GM19238 (cell line): ENCODE measurements at regions not wholly inside any gene's neighbourhood (a gene's known extent, or its start where the extent isn't known, plus 50 kb on each side); places are given as distances from the start of the nearest gene placed in this dataset.
A peak's percentile ranks its signal among the peaks of the same experiment; 100 is the strongest.
"Not testable (repeated sequence)": the region's sequence is repeated elsewhere in the genome, so short reads cannot be mapped to it uniquely, and the experiment has no call there.

Experiments
- DNase-seq: peaks from one replicate; pipeline ENCODE4 v3.0.0; 2011; ENCODE audit warnings: low spot score; ENCODE audit not compliant: insufficient read length

- no peak for DNase-seq
Measured at GRCh38 chr3:3902161-3902560, 102.9 kb downstream of the LRRN1 start.

GRCh38 chr3:3906171-3906570 is 106.9 kb downstream of the LRRN1 start:
- no peak for DNase-seq

- no peak for DNase-seq
Measured at GRCh38 chr3:3907023-3907422, 107.8 kb downstream of the LRRN1 start.

- DNase-seq: no peak
Measured at GRCh38 chr3:3918763-3919162, 119.5 kb downstream of the LRRN1 start.

GRCh38 chr3:3919316-3919715 is 120.1 kb downstream of the LRRN1 start:
- DNase-seq: no peak

GRCh38 chr3:3923619-3924018 is 124.4 kb downstream of the LRRN1 start:
- no peak for DNase-seq

GRCh38 chr3:3927198-3927597 is 128.0 kb downstream of the LRRN1 start:
- DNase-seq: no peak

GRCh38 chr3:3927965-3928364 is 128.7 kb downstream of the LRRN1 start:
- no peak for DNase-seq

DNA sequence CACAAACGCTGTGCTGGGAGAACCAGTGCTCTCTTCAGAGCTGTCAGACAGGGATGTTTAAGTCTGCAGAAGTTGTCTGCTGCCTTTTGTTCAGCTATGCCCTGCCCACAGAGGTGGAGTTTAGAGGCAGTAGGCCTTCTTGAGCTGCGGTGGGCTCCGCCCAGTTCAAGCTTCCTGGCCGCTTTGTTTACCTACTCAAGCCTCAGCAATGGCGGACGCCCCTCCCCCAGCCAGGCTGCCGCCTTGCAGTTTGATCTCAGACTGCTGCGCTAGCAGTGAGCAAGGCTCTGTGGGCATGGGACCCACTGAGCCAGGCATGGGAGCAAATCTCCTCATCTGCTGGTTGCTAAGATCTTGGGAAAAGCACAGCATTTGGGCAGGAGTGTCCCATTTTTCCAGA is 142.1 kb downstream of the LRRN1 start:
- not testable (repeated sequence) for DNase-seq

DNA sequence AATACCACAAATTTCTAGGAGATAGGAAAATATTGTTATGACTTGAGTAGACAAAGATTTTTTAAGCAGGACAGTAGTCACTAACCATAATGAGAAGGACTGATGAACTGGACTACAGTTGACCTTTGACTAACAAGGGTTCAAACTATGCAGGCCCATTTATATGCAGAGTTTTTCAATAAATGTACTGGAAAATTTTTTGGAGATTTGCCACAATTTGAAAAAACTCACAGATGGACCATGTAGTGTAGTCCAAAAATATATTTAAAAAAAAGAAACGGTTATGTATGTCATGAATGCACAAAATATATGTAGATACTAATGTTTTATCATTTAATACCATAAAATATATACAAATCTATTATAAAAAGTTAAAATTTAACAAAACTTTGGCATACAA is 151.8 kb downstream of the LRRN1 start:
- DNase-seq: no peak

GRCh38 chr3:3951501-3951900 is 152.3 kb downstream of the LRRN1 start:
- DNase-seq: no peak

GRCh38 chr3:3962867-3963266 is 163.6 kb downstream of the LRRN1 start:
- DNase-seq: not testable (repeated sequence)

GRCh38 chr3:3984053-3984452 is 184.8 kb downstream of the LRRN1 start:
- DNase-seq: no peak

DNA sequence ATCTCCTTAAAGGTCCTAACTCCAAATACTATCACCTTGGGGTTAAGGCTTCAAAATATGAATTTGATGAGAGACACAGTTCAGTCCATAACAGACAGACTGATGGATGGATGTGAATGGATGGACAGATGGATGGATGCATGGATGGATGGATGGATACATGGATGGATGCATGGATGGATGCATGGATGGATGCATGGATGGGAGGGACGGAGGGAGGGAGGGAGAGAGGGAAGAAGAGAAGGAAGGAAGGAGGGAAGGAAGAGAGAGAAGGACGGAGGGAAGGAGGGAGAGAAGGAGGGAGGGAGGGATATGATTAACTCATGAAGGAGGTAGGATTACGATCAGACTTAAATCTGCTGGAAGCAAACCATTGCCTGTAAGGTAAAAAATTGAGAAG is 192.4 kb downstream of the LRRN1 start:
- DNase-seq: no peak

DNA sequence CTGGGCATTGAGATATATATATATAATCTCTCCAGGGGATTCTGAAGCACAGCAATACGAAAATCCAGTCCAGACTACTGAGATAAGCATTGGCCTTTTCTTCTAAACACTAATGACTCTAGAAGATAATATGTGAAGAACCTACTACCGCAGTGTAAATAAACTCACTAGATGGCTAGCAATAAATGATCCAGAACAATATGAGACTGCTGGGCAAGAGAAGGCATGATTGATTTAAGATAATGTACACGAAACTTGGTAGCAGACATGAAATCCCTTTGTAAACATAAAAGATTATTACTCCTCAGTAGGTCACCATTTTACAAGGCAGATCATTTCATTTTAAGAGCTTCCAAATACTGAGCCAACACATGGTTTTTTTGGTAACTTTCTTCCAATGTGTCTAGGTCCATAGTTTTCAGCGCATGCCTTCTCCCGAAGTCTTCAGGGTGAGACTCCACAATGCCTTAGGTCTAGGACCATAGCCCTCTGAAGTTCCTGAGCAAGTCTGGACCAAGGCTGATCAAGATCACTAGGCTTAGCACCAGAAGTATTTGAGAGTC is 193.2 kb downstream of the LRRN1 start:
- DNase-seq: no peak

DNA sequence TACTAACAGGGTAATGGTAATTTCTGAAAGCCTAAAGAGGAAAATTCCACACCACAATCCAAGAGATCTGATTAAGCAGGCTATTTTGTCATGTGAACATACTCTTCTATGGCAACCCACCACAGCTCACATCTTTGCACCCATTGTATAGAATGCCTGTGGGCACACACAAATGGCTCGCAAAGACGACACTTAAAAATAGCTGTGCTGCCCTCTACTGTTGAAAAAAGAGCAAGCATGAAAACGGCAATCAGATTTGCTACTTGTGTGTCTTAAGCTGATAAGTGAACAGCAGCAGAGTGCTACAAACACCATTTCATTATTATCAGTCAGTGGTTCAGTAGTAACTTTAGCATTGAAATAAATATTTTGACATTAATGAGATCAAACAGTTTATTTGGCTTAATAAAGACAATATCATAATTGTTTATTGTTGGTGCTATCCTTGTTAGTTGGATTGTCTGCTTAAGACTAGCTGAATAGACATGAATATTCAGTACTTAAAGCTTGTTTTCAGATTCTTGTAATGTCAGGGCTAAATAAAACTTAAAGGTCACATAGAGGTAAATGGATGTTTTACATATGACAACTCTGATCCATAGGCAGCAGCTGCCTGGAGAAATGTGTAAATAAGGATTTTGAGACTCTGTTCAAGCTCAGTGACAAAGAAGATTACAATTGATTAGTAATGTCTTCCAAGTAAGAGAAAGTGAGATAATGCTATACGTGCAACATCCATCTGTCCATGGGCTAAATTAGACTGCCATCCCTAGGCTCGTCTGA is 199.1 kb downstream of the LRRN1 start:
- peak; percentile 2 for DNase-seq

DNA sequence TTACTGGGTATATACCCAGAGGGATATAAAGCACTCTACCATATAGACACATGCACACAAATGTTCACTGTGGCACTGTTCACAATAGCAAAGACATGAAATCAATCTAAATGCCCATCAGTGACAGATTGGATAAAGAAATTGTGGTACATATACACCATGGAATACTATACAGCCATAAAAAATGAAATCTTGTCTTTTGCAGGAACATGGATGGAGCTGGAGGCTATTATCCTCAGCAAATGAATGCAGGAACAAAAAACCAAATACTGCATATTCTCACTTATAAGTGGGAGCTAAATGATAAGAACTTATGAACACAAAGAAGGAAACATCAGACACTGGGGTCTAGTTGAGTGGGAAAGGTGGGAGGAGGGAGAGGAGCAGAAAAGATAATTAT is 200.1 kb downstream of the LRRN1 start:
- not testable (repeated sequence) for DNase-seq

- DNase-seq: no peak
Measured at GRCh38 chr3:4001976-4002375, 202.7 kb downstream of the LRRN1 start.

GRCh38 chr3:4006288-4006687 is 207.1 kb downstream of the LRRN1 start:
- no peak for DNase-seq

GRCh38 chr3:4008205-4008604 is 209.0 kb downstream of the LRRN1 start:
- no peak for DNase-seq

DNA sequence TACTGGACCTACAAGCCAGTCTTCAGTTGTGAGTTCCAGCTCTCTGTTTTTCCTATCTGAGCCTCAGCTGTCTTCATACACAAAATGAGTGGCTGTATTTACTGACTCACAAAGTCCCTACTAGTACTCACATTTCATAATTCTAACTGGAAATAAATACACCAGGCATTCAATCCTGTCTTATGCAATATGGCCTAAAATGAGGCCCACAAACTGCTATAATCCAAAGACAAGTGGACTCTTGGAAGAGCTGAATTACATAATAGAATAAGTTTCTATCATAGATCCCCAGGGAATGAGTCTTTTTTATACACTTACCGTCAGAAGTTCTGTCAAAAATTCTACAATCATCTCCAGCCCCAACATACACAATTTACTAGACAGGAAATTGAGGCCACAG is 211.9 kb downstream of the LRRN1 start:
- DNase-seq: no peak

- no peak for DNase-seq
Measured at GRCh38 chr3:4015426-4015825, 216.2 kb downstream of the LRRN1 start.

GRCh38 chr3:4019501-4019900 is 220.3 kb downstream of the LRRN1 start:
- no peak for DNase-seq
